Subcutaneous abdominal adipose tissue (tissue), 5 donors: ENCODE measurements at regions not wholly inside any gene's neighbourhood (a gene's known extent, or its start where the extent isn't known, plus 50 kb on each side); places are given as distances from the start of the nearest gene placed in this dataset.

Experiments
- H3K27ac ChIP-seq: one replicate; pipeline ENCODE4 v1.7.0; 2013; ENCODE audit warnings: low read depth, mild to moderate bottlenecking, inconsistent platforms, low read length, moderate library complexity
- H3K27me3 ChIP-seq, 5 donors: one replicate each; pipeline ENCODE4 v1.7.0; 2013; ENCODE audit warnings: low read length in 5 of 5, inconsistent platforms in 1 of 5; ENCODE audit not compliant: control insufficient read depth in 5 of 5, insufficient read depth in 4 of 5
- H3K36me3 ChIP-seq, 5 donors: one replicate each; pipeline ENCODE4 v1.7.0; 2013; ENCODE audit warnings: low read length in 5 of 5; ENCODE audit not compliant: control insufficient read depth in 5 of 5, insufficient read depth in 5 of 5
- H3K4me1 ChIP-seq, 5 donors: one replicate each; pipeline ENCODE4 v1.7.0; 2013; ENCODE audit warnings: low read length in 5 of 5, mild to moderate bottlenecking in 3 of 5, moderate library complexity in 1 of 5; ENCODE audit not compliant: control insufficient read depth in 5 of 5, insufficient read depth in 5 of 5
- H3K4me3 ChIP-seq, 5 donors: one replicate each; pipeline ENCODE4 v1.7.0; 2013; ENCODE audit warnings: low read length in 5 of 5, low read depth in 1 of 5
- H3K9ac ChIP-seq, 5 donors: one replicate each; pipeline ENCODE4 v1.7.0; 2013; ENCODE audit warnings: low read length in 5 of 5, mild to moderate bottlenecking in 4 of 5, moderate library complexity in 3 of 5
- H3K9me3 ChIP-seq, 5 donors: one replicate each; pipeline ENCODE4 v1.7.0; 2013; ENCODE audit warnings: low read length in 5 of 5; ENCODE audit not compliant: control insufficient read depth in 5 of 5
- donor health status: healthy.
- donor health status: healthy.
- donor health status: healthy.
- donor health status: healthy.
- donor health status: healthy.

DNA sequence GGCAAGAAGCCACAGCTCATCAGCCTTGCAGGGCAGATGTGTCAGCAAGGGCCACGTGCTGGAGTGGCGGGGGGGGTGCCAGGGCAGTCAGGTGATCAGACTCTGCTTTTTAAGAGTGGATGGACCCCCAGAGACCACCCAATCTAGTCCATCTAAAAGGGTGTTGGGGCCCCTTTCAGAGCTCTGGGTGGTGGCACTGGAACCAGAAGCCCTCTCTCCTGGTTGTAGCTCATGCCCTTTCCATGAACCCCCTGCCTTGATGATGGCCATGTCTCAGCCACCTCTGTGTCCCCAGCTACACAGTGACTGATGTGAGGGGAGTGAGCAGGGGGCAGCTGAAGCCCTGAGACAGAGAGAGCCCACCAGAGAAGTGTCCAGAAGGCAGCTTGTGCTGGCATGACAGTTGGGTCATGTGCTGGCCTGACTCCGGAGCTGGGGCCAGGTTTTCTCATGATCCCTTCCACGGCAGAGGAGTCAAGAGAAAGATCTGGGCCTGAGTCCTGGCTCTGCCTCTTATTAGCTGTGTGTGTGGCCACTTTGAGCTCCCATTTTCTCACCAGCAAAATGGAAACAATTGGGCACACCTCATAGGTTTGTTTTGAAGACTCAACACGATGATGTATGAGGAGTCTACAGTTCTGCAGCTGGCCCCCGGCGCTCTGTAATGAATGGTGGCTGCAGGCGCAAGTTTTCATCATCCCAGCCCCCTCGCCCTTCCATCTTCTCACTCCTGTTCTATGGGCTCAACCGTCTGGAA is 195.7 kb downstream of the ZFP36L2 start:
- no peak overlapping the region for H3K27ac ChIP-seq
- peaks cover 5 to 37% (median 33%) of the 10 kb centered on the region in 5 donors for H3K4me1 ChIP-seq
- H3K4me3 ChIP-seq: no peak overlapping the region
- H3K9ac ChIP-seq: no peak overlapping the region
- H3K9me3 ChIP-seq: no peaks in the 10 kb centered on the region
- no peaks in the 10 kb centered on the region for H3K27me3 ChIP-seq
- H3K36me3 ChIP-seq: no peaks in the 10 kb centered on the region

DNA sequence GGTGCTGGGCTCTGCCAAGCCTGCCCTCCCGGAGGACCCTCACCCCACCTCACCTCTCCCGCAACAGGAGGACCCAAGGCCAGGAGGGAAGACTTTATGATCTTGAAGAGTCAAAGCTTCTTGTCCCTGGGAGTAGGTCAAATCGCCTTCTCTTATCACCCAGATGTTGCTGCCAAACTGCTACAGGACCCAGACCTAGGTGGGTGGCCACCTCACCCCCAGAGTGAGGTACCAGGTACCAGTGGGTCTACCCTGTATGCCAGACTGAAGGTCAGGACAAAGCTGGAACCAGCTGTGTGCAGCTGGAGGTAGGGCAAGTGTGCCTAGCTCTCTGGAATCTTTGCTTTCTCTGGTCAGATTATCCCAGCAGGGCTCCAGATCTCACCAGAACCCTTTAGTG is 197.2 kb downstream of the ZFP36L2 start:
- Histone ChIP-seq H3K27me3 (no peaks in the 10 kb centered on the region), H3K4me3 (no peak overlapping the region), H3K9me3 (peaks cover 0 to 2% (median 0%) of the 10 kb centered on the region in 5 donors), H3K36me3 (no peaks in the 10 kb centered on the region), H3K4me1 (peaks cover 5 to 40% (median 36%) of the 10 kb centered on the region in 5 donors), H3K27ac (no peak overlapping the region), H3K9ac (no peak overlapping the region)

DNA sequence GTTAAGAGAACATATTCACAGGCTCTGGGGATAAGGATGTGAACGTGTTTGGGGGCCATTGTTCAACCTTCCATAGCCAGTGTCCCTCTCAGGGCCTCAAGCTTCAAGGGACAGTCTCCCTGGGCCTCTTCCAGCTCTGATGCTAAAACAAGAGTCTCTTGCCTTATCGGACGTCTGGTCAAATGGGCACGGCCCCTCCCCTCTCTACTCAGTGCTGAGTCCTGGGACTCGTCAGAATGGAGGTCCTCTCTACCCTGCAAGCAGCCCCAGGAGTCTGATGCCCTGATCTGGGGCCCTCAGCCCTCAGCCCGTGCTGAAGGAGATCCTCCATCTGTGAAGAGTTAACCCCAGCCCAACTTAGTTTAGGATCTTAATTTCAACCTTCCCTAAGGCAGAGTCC is 198.2 kb downstream of the ZFP36L2 start:
- Histone ChIP-seq H3K9me3 (peaks cover 0 to 2% (median 0%) of the 10 kb centered on the region in 5 donors), H3K36me3 (no peaks in the 10 kb centered on the region), H3K4me1 (peaks cover 5 to 41% (median 36%) of the 10 kb centered on the region in 5 donors), H3K27me3 (no peaks in the 10 kb centered on the region), H3K9ac (no peak overlapping the region), H3K27ac (no peak overlapping the region), H3K4me3 (no peak overlapping the region)

DNA sequence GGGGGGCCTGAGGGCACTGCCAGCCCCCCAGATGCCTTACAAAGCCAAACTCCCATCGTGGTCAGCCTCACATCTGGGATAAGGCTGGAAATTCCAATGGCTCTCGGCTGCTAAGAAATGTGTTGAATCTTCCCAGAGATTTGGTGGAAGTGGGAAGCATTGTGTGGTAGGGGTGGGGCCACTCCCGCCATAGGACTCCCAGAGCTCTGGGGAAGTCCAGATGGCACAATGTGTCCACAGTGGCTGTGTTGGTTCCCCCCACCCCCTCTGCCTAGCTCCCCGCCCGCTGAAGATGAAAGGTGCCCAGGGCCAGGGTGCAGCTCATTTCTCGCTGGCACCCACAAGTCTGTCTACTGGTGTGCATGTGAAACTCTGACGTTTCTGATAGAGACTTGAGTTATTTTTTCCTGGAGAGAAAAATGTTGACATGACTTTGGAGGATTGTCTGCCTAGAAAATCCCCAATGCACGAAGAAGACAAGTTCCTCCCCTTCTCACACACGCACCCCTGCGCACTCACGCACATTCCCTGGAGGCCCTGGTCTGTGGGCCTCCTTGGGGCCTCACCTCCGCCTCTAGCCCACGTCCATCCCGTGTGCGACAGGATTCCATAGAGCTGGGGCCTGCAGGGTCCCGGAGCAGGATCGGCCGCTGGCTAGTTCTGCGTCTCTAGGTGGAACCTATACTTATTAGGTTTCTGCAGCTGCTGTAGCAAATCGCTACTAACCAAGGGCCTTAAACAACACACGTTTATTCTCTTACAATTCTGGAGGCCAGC is 199.1 kb downstream of the ZFP36L2 start:
- peaks cover 0 to 3% (median 0%) of the 10 kb centered on the region in 5 donors for H3K9me3 ChIP-seq
- H3K4me3 ChIP-seq: peak overlapping the region in 2 of 5 donors; percentile 11 to 19
- H3K4me1 ChIP-seq: peaks cover 5 to 33% (median 30%) of the 10 kb centered on the region in 5 donors
- H3K27ac ChIP-seq: peak overlapping the region; percentile 15
- H3K36me3 ChIP-seq: no peaks in the 10 kb centered on the region
- H3K27me3 ChIP-seq: no peaks in the 10 kb centered on the region
- no peak overlapping the region for H3K9ac ChIP-seq

DNA sequence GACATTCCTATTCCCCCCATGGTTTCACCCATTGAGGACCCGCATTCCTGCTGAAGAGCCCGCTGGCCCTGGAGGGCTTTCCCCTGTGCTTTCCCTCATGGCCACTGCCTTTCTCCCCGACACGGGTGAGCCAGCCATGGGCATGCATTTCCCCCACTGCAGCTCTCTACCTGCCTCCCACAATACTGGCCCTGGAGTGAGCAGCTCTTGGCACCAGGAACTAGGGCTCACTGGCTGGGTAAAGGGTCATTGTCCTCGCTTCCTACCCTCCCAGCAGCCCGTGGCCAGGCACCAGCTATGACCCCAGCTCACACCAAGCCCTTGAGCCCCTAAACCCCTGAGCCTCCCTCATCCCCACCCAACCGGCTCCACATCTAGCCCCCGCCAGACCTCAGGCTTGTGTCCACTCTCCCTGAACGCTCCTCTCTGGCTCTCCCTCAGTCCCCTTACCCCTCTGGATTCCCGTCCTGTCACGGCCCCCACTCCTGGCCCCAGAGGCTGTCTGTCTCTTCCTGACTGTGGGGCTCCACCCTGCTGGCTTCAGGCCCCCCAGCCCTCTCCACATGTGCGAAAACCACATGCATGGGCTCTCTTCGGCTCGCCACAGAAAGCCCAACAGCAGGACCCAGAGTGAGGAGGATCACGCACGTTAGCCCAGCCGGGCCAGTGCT is 199.8 kb downstream of the ZFP36L2 start:
- Histone ChIP-seq H3K9ac (peak overlapping the region in 1 of 5 donors; percentile 31), H3K4me1 (peaks cover 1 to 26% (median 23%) of the 10 kb centered on the region in 5 donors), H3K27ac (peak overlapping the region; percentile 15), H3K9me3 (peaks cover 0 to 7% (median 6%) of the 10 kb centered on the region in 5 donors), H3K27me3 (no peaks in the 10 kb centered on the region), H3K36me3 (no peaks in the 10 kb centered on the region), H3K4me3 (peak overlapping the region in 2 of 5 donors; percentile 11 to 19)

DNA sequence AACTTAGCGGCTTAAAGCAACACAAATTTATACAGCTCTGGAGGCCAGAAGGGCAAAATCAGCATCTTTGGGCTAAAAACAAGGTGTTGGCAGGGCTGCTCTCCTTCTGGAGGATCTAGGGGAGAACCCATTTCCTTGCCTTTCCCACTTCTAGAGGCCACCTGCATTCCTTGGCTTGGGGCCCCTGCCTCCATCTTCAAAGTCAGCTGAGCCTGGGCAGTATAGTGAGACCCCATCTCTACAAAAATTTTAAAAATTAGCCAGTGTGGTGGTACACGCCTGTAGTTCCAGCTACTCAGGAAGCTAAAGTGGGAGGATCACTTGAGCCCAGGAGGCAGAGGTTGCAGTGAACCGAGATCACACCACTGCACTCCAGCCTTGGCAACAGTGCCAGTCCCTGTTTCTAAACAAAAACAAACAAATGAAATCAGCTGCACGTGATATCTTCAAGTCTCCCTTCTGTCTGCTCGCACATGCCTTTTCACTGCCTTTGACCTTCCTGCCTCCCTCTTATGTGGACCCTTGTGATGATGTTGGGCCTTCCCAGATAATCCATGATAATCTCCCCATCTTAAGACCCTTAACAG is 200.6 kb downstream of the ZFP36L2 start:
- H3K36me3 ChIP-seq: no peaks in the 10 kb centered on the region
- H3K9me3 ChIP-seq: peaks cover 0 to 8% (median 6%) of the 10 kb centered on the region in 5 donors
- peaks cover 1 to 26% (median 23%) of the 10 kb centered on the region in 5 donors for H3K4me1 ChIP-seq
- H3K27ac ChIP-seq: no peak overlapping the region
- no peaks in the 10 kb centered on the region for H3K27me3 ChIP-seq
- H3K9ac ChIP-seq: no peak overlapping the region
- H3K4me3 ChIP-seq: no peak overlapping the region

DNA sequence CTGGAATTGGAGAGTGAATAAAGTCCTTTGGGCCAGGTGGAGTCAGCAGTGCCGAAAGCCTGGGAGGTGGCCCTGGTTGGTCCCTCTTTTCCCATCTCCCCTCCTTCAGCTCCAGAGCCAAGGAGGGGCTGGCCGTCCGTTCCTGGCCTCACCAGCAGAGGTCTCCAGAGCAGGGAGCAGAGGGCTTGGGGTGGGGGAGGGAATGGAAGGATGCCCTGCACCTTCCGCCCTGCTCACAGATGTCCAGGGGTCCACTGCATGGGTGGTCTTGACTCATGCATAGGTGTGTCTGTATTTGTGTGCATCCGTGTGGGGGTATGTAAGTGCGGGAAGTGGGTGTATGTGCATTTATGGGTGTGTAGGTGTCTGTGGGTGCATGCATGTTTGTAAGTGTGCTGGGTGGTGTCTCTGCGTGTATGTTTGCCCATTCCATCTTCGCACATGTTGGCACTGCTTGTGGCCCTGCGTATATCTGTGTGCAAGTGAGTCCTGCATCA is 201.8 kb downstream of the ZFP36L2 start:
- Histone ChIP-seq H3K4me1 (peaks cover 1 to 26% (median 23%) of the 10 kb centered on the region in 5 donors), H3K36me3 (no peaks in the 10 kb centered on the region), H3K4me3 (no peak overlapping the region), H3K27me3 (no peaks in the 10 kb centered on the region), H3K9ac (no peak overlapping the region), H3K9me3 (peaks cover 2 to 14% (median 7%) of the 10 kb centered on the region in 5 donors), H3K27ac (no peak overlapping the region)

DNA sequence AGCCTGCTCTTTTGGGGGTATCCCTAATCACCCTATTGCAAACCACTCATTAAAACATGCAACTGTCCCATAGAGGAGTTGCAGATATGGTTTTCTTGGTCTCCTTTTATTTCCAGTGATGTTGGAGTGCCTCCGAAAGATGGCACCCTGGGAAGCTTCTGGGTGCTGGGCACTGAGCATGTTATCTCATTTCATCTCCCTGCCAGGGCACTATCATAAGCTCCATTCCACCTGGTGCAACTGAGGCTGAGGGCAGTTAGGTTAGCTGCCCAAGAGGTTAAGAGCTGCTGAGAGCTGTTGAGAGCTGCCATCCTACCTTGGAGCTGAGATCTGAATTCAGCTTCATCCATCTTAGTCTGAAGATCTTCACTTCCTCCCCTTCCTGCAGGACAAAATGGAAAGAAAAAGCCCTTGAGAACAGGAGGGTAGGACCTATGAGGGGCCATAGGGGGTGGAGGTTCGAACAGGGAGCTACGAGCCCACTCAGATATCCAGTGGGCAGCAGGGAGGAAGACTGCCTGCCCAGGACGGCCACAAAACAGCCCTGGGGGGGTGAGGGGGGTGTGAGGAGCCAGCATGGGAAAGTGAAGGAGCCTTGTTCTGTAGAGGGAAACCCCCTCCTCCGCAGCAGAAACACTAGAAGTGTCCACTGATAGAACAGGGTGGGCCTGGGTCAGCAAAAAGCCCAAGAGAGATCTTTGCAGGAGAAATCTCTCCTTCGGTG is 202.5 kb downstream of the ZFP36L2 start:
- H3K27me3 ChIP-seq: no peaks in the 10 kb centered on the region
- peaks cover 2 to 14% (median 7%) of the 10 kb centered on the region in 5 donors for H3K9me3 ChIP-seq
- no peak overlapping the region for H3K27ac ChIP-seq
- H3K36me3 ChIP-seq: no peaks in the 10 kb centered on the region
- no peak overlapping the region for H3K9ac ChIP-seq
- peaks cover 1 to 30% (median 23%) of the 10 kb centered on the region in 5 donors for H3K4me1 ChIP-seq
- no peak overlapping the region for H3K4me3 ChIP-seq

DNA sequence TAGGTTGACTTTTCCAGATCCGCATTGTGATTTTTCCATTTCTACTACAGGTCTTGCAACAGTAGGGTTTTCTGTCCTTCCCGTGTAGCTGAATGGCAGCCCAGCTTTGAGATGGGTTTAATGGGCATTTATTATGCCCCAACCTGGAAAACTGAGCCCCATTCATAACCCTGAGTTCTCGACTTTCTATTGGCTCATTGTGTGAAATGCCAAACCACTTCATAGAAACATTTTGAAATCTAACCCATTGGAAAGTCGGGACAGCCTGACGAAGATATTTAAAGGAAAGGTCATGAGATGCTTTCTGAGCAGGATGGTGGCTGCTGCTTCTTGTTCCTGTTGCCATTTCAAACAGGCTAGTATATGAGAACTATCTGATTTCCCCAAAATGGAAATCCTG is 203.5 kb downstream of the ZFP36L2 start:
- Histone ChIP-seq H3K4me3 (no peak overlapping the region), H3K9ac (no peak overlapping the region), H3K4me1 (peaks cover 10 to 40% (median 33%) of the 10 kb centered on the region in 5 donors), H3K27ac (no peak overlapping the region), H3K36me3 (no peaks in the 10 kb centered on the region), H3K9me3 (peaks cover 2 to 14% (median 7%) of the 10 kb centered on the region in 5 donors), H3K27me3 (no peaks in the 10 kb centered on the region)
